Posterior cingulate gyrus (tissue), 11 donors: ENCODE measurements at regions not wholly inside any gene's neighbourhood (a gene's known extent, or its start where the extent isn't known, plus 50 kb on each side); places are given as distances from the start of the nearest gene placed in this dataset.

ENCODE experiments used
- DNase-seq, 10 donors: peaks; one replicate each; pipeline versions ENCODE4 v3.0.0 to v3.0.0-alpha.2; 2020 to 2021; ENCODE audit warnings: mixed read lengths in 3 of 10
- intact Hi-C: fragments of 100-400 bp; cut with DNase I; formaldehyde crosslinking; loops from one replicate; pipeline ENCODE4 v1.15.1; 2023

DNA sequence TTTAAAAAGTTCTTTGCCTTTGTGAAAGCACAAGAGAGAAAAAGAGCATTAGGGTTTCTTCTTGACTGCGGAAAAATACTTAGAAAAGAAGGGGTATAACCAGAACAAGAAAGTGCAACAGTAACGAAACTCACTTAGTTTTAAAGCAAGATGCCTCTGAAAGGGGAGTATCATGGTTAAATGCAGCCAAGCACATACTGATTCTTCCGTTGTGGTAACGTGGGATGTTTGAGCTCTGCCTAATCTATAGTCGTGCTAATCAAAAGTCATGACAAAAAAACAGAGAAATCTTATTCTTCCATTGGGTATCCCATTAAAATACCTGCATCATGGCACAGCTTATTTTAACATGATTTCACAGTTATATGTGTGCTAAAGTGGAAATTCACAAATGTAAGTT lies 187.8 kb upstream of the LRFN5 start:
- DNase-seq, result no peak
- intact Hi-C loops, result no loop called here

DNA sequence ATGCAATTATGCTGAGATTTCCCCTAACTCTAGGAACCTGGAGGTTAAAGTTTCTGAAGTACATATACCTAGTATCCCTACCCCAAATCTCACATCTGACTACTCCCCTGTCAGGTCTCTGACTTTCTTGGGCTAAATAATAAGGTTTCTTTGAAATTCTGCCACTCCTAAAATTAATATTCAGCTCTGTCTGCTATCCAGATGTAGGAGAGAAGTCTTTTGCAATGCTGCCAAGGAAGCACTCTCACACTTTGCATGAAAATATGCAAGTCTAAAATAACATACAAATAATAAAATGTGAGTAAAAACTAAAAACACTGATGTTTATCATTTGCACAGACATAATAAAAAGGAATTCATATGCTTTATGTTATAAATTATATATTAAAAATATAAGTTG lies 196.9 kb upstream of the LRFN5 start:
- intact Hi-C loops, result no loop called here
- no peak for DNase-seq

DNA sequence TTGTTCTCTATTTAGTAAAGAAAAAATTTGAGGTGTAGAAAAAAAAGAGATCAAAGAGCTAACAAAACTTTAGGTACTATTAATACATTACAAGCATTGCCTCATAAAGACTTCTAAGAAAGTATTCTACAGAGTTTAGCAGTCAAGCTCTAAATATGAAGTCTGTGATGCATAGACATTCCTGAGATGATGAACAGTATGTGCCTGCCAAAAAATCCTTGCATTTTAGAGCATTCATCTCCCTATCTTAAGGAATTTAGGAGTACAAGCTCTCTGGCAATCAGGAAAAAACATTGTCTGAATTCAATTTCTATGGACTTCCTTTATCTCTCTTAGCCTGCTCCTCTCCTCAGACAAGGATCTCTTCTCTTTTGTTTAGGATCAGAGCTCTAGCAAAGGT lies 202.6 kb upstream of the LRFN5 start:
- intact Hi-C loops, result no loop called here
- no peak for DNase-seq

DNA sequence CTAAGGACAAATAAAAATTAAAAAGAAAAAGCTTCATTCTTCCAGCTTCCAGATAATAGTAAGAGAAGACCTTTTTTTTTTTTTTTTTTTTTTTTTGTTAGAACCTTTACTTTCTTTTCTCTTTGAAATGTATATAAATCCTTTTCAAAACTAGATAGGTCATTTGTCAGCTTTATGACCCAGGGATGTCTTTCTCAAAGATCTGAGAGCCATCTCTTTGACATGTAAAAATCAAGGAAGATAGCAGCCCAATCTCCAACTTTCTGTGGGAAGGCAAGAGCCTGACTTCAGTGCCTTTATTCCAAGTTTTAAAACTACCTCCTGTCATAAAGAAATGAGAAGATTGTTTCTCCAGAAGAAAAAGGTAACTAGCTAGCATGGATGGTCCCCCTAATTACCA lies 203.3 kb upstream of the LRFN5 start:
- intact Hi-C loops, result no loop called here
- no peak for DNase-seq

DNA sequence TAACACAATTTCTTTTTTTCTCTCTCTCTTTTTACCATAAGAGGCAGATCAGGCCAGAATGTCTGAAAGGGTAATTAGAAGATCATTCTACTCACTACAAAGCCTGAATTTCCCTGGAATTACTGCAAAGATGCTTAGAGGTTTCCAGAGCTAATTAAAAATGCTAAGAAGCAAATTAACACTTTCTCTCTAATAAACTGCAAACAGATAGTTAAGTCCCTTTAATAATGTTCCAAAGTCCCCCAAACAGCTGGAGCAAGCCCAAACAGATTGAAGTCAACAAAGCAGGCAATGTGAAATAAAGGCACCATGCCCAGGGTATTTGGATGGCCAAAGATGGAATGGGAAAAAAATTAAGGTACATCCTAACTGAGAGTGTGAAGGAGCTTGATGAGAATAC lies 208.8 kb upstream of the LRFN5 start:
- no peak for DNase-seq
- intact Hi-C loops, result no loop called here

DNA sequence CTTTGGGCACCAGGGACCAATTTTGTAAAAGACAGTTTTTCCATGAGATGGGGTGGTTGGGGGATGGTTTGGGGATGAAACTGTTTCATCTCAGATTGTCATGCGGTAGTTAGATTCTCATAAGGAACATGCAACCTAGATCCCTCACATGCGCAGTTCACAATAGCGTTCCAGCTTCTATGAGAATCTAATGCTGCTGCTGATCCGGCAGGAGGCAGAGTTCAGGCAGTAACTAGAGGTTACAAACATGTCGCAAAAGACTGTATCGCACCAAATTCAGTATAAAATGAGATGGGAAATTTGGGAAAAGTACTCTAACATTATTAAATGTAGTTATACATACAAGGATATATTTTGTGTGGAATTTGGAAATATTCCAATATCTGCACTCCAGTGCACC lies 213.2 kb upstream of the LRFN5 start:
- DNase-seq, result no peak
- intact Hi-C loops, result no loop called here

DNA sequence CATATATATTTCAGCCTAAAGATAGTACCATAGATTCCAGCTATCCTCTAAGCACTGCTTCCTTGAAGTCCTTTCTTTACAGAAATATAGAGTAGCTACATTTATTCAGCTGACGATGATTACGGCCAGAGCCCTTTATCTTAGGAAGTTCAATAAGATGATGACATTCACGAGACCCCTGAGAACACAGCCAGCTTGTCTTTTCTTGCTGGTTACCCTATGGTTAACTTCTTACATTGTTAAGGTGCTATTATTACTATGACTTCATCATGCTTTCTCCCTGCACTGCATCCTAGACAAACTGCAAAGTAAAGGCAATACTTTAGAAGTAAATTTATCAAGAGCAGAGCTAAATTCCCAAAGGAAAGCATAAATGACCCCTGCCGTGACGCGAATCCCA lies 214.4 kb upstream of the LRFN5 start:
- intact Hi-C loops, result no loop called here
- DNase-seq, result no peak

DNA sequence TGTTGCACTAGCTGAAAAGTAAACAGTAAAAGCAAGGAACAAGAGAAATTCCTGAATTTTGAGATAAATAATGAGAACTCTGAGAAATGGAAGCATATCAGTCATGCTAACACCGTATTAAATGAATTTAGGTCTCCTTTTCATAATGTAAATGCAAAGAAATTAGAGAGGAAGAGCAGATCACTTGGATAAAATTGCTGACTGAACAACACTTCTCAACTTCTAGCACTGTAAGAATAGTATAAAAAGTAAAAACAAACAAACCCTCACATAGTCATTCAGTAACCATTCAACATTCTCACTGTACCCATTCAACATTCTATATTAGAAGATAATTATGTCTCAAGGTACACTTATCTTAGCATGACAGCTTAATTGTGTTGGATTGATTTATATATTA lies 217.3 kb upstream of the LRFN5 start:
- DNase-seq, result no peak
- intact Hi-C loops, result no loop called here

DNA sequence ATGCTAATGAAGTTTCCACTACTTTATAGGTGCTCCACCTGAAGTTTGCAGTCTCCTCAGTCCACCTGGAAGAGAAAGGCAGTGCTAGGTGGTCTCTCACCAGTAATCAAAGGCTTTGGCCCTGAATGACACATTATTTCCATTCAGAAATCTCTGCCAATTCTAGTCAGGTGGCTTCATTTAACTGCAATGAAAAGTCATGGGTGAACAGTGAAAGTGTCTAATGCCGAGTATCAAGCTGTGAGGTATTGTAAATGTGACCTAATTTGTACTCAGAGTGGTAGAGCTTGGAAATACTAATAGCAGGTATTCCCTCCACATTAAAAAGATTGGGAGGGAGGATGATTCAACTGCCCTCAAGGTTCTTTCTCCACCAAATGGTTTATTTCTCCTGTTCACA lies 220.9 kb upstream of the LRFN5 start:
- intact Hi-C loops, result no loop called here
- DNase-seq, result no peak

DNA sequence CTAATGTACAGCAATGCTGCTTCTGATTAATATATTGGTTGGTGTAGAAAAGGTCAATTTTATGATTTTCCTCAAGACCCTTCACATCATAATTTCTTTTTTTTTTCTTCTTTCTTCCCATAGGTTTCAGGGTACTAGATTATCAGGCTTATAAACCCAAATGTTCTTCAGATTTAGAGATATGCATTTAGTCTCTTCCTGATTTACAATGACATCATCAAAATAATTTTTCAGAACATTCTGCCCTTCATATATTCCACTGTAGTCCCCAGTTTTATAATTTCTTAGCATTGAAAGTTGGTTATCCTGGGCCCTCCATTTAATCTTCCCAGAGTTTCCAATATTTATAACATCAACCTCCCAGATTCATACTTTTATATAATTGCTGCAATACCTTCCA lies 226.7 kb upstream of the LRFN5 start:
- intact Hi-C loops, result no loop called here
- no peak for DNase-seq

DNA sequence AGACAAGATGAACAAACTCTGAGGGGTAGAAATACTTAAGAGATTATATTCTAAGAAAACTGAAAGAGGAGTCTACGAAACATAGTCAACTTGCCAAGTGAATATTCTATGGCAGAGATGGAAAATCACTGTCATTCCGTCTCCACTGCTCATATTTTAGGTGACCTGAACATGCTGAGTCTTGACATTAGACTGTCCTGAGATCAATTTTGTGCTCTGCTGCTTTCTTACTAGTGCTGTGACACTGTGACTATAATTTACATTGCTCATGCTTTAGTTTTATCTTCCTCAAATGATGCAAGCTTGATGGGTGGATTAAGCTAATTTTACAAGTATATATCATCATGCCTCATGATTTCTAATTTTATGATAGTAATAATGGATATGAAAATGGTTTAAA lies 228.2 kb upstream of the LRFN5 start:
- intact Hi-C loops, result no loop called here
- DNase-seq, result no peak

DNA sequence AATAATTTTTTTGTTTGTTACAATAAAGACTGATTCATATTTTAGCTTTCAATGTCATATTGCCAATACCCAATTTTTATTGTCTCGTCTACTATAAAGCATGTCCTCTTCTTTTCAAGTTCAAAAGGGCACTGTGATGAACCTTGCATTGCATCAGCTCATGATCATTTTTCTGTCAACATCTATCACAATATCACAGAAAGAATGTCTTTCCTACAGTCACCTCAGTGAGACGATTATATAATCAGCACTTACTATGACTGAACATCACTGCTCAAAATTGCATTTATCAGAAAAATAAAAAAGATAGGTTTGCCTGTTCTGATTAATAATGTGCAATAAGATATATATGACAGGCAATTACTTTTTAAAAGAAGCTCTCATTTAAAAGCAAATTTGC lies 228.7 kb upstream of the LRFN5 start:
- intact Hi-C loops, result no loop called here
- DNase-seq, result no peak

DNA sequence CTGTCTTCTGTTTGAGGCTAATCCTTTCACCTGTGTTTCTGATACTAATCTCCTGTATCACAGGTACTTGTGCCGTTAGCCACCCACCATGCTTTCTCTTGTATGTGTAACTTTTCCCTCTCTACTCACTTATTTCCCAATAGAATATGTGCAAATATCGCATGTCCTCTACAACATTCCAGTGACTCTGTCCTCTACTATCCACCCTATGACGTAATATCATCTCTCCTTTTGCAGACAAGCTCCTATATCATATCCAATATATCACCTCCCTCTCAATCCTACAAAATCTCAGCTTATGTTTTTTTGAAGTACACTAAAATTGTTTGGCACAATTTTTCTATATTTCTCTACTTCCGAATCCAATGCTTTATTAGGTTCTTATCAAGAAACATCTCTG lies 232.6 kb upstream of the LRFN5 start:
- intact Hi-C loops, result no loop called here
- DNase-seq, result no peak

DNA sequence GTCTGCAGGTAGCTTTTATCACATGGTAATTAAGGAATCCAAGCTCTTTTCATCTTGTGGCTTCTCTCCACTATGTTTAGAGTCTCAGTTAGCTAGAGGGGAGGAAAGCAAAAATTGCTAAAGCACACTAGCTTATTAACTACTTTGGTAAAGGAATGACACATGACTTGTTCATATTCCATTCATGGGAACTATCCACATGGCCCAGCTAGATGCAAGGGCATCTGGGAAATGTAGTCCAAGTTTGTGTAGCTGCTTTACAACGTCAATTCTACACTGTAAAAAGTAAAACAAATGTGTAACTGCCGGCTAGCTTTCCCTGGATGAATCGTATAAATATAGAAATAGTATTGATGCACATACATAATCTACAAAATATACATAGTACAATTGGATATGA lies 244.5 kb upstream of the LRFN5 start:
- intact Hi-C loops, result no loop called here
- DNase-seq, result no peak

DNA sequence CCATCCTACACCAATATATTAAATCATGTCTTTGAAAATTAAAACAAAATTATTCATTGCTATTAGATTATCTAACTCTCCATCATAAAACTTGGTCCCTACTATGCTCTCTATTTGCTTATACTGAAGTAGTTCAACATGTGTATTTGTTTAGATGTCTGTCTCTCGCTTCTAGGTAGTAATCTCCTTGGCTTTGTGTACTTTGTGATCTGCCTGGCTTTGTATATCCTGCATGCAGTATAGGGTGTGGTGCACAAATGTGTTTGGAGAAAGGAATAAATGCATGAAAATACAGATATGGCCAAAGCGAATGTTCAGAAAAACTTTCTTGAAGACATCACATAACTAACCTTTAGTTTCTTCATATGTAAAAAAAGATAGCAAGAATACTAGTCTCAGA lies 246.6 kb upstream of the LRFN5 start:
- intact Hi-C loops, result no loop called here
- DNase-seq, result no peak

DNA sequence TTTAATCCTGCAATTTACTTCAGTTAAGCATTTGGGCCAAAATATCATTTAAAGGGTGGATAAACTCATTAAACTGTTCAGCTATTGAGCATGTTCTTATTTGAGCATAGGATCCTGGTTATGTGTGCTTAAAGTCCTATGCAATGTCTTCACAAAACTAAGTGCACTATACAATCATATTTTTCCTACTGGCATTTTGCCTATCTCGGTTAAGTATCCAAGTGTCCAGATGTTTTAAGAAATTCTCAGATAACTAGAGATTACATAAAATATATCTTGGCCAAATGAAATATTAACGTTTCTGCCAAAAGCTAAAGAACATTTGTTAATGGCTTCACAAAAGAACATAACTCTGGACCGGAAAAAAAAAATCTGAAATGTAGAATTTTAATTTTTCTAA lies 250.8 kb upstream of the LRFN5 start:
- DNase-seq, result no peak
- intact Hi-C loops, result no loop called here

DNA sequence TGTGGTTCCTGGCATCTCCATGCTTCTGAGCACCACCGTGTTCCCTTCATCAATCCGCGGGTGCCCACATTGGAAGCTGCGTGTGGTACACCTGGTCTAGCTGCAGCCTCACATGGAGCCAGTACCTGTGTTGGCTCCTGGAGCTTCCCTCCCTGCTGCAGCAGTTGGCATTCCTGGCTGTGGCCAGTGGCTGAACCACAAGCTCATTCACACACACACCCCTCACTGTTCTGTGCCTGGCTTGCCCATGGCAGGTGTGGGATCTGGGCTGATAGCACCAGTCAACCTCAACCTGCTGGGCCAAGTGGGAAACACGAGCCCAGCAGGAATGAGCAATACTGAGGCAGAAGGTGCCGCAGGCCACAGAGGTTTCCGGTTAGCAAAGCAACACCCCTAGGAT lies 256.2 kb upstream of the LRFN5 start:
- peak in 2 of 10 donors; percentile 20 to 62 for DNase-seq
- intact Hi-C loops, result no loop called here

DNA sequence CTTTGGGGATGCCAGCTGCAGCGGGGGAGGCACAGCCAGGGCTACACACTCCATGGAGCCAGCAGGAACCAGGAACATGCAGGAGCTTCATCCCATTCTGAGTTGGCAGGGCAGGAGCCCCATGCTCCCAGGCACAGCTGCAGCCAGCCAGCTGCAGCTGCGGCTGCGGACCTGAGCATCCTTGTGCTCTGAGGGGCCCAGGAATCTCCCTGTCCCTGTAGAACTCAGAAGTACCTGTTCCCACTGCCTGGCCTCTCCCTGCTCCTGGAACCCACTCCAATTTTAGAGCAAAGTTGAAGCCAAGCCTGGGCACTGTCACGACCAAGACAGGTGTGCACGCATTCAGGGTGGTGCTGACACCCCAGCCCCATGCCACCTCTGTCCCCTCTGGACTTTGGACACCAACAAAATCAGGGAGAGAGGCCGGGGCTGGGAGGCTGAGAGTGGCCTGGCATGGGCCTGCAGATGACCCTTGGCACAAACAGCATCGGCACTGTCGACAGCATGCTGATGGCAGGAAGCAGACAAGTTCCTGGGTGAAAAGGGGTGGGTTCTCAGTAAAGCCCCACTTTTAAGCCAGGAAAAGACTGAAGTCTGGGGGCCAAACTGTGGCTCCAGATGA lies 257.3 kb upstream of the LRFN5 start:
- intact Hi-C loops, result no loop called here
- peak in 3 of 10 donors; percentile 24 to 75 (median 24) for DNase-seq

DNA sequence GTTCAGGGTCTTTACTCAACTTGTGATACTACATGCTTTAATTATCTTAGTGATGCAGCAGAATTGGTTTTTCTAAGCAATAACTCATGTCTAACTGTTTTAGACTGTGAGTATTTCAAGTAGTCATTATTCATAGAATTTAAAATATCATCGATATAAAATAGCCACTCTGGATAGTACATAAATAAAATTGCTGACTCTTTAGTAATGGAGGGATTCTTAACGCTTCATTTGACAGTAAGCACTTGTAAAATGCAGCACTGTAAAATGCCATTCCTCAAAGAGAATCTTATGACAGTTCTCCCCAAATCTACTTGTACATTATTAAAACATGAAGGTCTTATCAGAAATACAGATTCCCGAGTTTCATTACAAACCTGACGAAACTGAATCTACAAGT lies 262.8 kb upstream of the LRFN5 start:
- no peak for DNase-seq
- intact Hi-C loops, result no loop called here

DNA sequence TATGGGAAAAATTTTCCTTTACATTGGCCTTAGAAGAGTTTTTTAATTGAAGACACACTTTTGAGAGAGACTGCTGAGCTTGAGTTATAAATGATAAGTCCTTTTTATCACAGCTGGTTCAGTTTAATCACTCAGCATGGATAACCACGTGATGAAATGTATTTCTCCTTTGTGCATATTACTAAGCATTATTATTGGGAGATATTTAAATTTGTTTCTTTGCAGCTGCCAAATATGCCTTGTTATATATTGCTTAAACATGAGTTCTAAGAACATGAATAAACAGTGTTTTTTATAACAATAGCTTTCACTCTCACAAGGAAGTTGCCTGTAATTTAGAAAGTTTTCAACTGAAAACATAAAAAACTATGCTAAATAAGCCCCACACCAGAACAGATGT lies 293.5 kb upstream of the LRFN5 start:
- intact Hi-C loops, result no loop called here
- DNase-seq, result no peak

DNA sequence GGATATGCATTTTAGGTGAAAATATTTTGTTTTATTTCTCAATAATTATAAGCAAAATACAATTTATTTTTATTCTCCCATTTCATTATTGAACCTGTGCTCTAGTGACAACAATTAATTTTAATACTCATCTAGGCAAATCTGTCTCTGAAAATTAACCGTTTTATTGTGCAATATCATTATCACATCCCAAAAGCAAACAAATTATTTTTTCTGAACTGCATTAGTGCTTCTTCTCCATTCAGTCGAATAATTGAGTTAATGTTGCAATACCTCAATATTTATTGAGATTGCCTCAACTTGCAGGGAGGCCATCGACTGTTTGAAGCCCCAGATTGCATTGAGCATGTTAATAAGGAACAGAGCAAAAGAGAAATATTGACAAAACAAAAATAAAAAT lies 303.2 kb upstream of the LRFN5 start:
- intact Hi-C loops, result no loop called here
- DNase-seq, result no peak

DNA sequence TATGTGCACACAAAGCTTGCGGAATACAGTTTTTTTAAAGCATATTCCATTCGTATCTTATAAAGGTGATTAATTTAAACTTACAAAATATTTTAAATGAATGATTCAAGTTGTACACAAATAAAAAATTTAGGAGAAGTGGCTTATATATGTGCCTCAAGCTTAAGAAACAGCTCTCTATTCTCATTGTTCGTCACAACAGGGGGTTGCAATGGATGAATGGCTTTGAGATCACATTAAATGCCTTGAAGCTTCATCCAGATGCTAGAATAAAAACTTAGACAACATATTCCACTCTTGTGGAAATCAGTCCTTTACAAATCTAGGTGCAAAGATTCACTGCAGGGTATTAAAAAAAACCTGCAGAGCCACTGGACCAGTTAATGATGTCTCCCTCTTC lies 303.9 kb upstream of the LRFN5 start:
- intact Hi-C loops, result no loop called here

DNA sequence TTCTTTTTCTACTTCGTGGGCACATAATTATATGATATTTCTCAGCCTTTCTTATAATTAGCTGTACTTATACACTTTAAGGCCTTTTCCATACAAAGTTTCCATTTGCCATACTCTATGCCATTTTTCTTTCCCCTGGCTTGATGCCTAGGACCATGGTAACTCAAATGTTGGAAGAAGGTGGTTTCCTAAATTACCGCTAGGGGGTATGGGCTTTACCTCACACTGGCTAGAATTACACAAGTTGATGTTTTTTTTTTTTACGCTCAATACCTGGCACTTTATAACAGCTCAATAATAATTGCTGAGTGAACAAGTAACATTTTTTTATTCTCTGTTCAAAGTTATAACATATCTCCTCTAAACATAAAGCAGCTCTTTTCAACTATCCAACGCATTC lies 306.8 kb upstream of the LRFN5 start:
- no peak for DNase-seq

More for the DNA sequence above, 303.9 kb upstream of the LRFN5 start:
- DNase-seq, result no peak

DNA sequence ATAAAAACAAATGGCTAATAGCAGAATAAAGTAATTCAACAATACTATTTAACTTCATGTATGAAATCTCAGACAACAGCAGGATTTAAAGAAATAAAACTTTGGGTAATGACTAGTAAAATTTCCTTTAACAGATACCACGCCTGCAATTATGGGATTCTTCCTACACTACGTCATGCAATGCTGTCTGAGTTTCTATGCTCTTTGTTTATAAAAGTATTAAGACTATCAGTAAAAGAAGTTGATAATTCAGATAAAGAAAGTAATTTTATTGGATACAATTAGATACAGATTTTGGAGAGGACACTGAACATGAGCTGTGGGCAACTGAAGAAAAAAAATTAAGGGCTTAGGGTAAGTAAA lies 308.4 kb upstream of the LRFN5 start:
- DNase-seq, result no peak
- intact Hi-C loops, result no loop called here

More for the DNA sequence above, 306.8 kb upstream of the LRFN5 start:
- intact Hi-C loops, result no loop called here
